CD4-positive, alpha-beta T cell (primary cell): ENCODE measurements at regions not wholly inside any gene's neighbourhood (a gene's known extent, or its start where the extent isn't known, plus 50 kb on each side); places are given as distances from the start of the nearest gene placed in this dataset.

ENCODE experiments used
- ATAC-seq: fragments of 200-7000 bp; cut with Tn5 transposase; one replicate; pipeline ENCODE4 v1.10.0; 2022; ENCODE audit warnings: mild to moderate bottlenecking; ENCODE audit not compliant: poor library complexity
- CTCF ChIA-PET: fragments of 350-600 bp; sonication (Branson Sonifier 250); formaldehyde crosslinking; loops from one replicate; lab custom pipeline; 2021; ENCODE audit warnings: antibody characterized with exemption, inconsistent platforms; lab: Charles Lee
- POLR2A ChIA-PET: fragments of 350-600 bp; sonication (Branson Sonifier 250); formaldehyde crosslinking; loops from one replicate; lab custom pipeline; 2021; ENCODE audit warnings: antibody characterized with exemption, inconsistent platforms; lab: Charles Lee
- DNase-seq, 14 experiments: peaks; one replicate each; pipeline ENCODE4 v3.0.0-alpha.2; 2013 to 2020; ENCODE audit warnings: mixed read lengths in 2 of 14
- H3K27ac ChIP-seq, 2 donors: one replicate each; pipeline versions ENCODE4 v1.5.1 to v1.7.0; 2013; ENCODE audit warnings: low read length in 2 of 2, low read depth in 1 of 2, mild to moderate bottlenecking in 1 of 2
- H3K27me3 ChIP-seq, 2 experiments: 1 replicate in 1 of 2; 2 replicates in 1 of 2; pipeline versions ENCODE4 v1.6.1 to v1.7.0; 2013; ENCODE audit warnings: low read length in 2 of 2, control low read depth in 1 of 2, mild to moderate bottlenecking in 1 of 2, moderate library complexity in 1 of 2; ENCODE audit not compliant: insufficient read depth in 2 of 2, control insufficient read depth in 1 of 2
- H3K36me3 ChIP-seq: one replicate; pipeline ENCODE4 v1.6.1; 2013; ENCODE audit warnings: low read length, control low read depth; ENCODE audit not compliant: insufficient read depth
- H3K4me1 ChIP-seq: one replicate; pipeline ENCODE4 v1.6.1; 2013; ENCODE audit warnings: low read length, control low read depth; ENCODE audit not compliant: insufficient read depth
- H3K4me3 ChIP-seq: one replicate; pipeline ENCODE4 v1.5.1; 2013; ENCODE audit warnings: mild to moderate bottlenecking, low read length, moderate library complexity
- H3K9me3 ChIP-seq, 2 experiments: 1 replicate in 1 of 2; 2 replicates in 1 of 2; pipeline versions ENCODE4 v1.6.1 to v1.7.0; 2013; ENCODE audit warnings: low read length in 2 of 2, mild to moderate bottlenecking in 2 of 2, control low read depth in 1 of 2, moderate library complexity in 1 of 2; ENCODE audit not compliant: control insufficient read depth in 1 of 2, insufficient read depth in 1 of 2
- H3K27ac Mint-ChIP-seq: one replicate; pipeline ENCODE4 v1.8.0; 2020; ENCODE audit warnings: mixed read lengths
- H3K27me3 Mint-ChIP-seq: one replicate; pipeline ENCODE4 v1.8.0; 2021; ENCODE audit warnings: mixed read lengths
- H3K36me3 Mint-ChIP-seq: one replicate; pipeline ENCODE4 v1.8.0; 2021; ENCODE audit warnings: low read depth, mixed read lengths
- H3K4me1 Mint-ChIP-seq: one replicate; pipeline ENCODE4 v1.8.0; 2021; ENCODE audit warnings: low read depth, mixed read lengths
- H3K4me3 Mint-ChIP-seq: one replicate; pipeline ENCODE4 v1.8.0; 2020; ENCODE audit warnings: mild to moderate bottlenecking, mixed read lengths
- H3K9me3 Mint-ChIP-seq: one replicate; pipeline ENCODE4 v1.8.0; 2020; ENCODE audit warnings: mixed read lengths
- CTCF ChIP-seq: fragments of 200-600 bp; IDR thresholded peaks from one replicate; pipeline ENCODE4 v1.8.0; 2022; ENCODE audit warnings: antibody characterized with exemption, mild to moderate bottlenecking
- intact Hi-C, 2 experiments: fragments of 100-400 bp; cut with DNase I in 1 of 2; cut with micrococcal nuclease in 1 of 2; formaldehyde crosslinking; loops; one replicate each; pipeline versions ENCODE4 v1.15.1 to v1.9.0; 2023 to 2025; cut with DNase I, micrococcal nuclease

GRCh38 chr3:67848299-67848698 lies 193.9 kb upstream of the SUCLG2 start:
- no peaks in the 10 kb centered on the region for H3K27me3 ChIP-seq
- no peaks in the 10 kb centered on the region for H3K36me3 ChIP-seq
- CTCF ChIA-PET = no interaction called here
- Mint-ChIP-seq H3K4me1 (no peaks in the 10 kb centered on the region), H3K4me3 (no peak overlapping the region), H3K27ac (no peak overlapping the region), H3K36me3 (no peaks in the 10 kb centered on the region), H3K27me3 (no peaks in the 10 kb centered on the region), H3K9me3 (no peaks in the 10 kb centered on the region)
- ATAC-seq = no peak
- H3K27ac ChIP-seq = no peak overlapping the region
- H3K4me3 ChIP-seq = no peak overlapping the region
- POLR2A ChIA-PET = no interaction called here
- no peaks in the 10 kb centered on the region for H3K4me1 ChIP-seq
- intact Hi-C loops = no loop called here
- TF ChIP-seq CTCF = no peak
- DNase-seq = no peak
- H3K9me3 ChIP-seq = no peaks in the 10 kb centered on the region

- no peaks in the 10 kb centered on the region for H3K9me3 Mint-ChIP-seq
- CTCF ChIA-PET = no interaction called here
Measured at GRCh38 chr3:67846166-67846565, 191.8 kb upstream of the SUCLG2 start.

GRCh38 chr3:67832817-67833216 lies 178.4 kb upstream of the SUCLG2 start:
- H3K9me3 ChIP-seq = peaks cover 8 to 9% of the 10 kb centered on the region in 2 experiments
- ATAC-seq (no peak), DNase-seq (no peak)
- no peak overlapping the region for H3K4me3 ChIP-seq
- H3K4me1 ChIP-seq = no peaks in the 10 kb centered on the region
- no peaks in the 10 kb centered on the region for H3K27me3 ChIP-seq
- CTCF ChIA-PET = no interaction called here
- intact Hi-C loops = no loop called here
- H3K36me3 Mint-ChIP-seq = peaks cover 14% of the 10 kb centered on the region
- no peak overlapping the region for H3K4me3 Mint-ChIP-seq
- no peak overlapping the region for H3K27ac ChIP-seq
- no peaks in the 10 kb centered on the region for H3K36me3 ChIP-seq
- H3K4me1 Mint-ChIP-seq = no peaks in the 10 kb centered on the region
- H3K27ac Mint-ChIP-seq = no peak overlapping the region
- POLR2A ChIA-PET = no interaction called here
- no peaks in the 10 kb centered on the region for H3K27me3 Mint-ChIP-seq
- H3K9me3 Mint-ChIP-seq = peaks cover 13% of the 10 kb centered on the region
- no peak for TF ChIP-seq CTCF

More at GRCh38 chr3:67846166-67846565, 191.8 kb upstream of the SUCLG2 start:
- POLR2A ChIA-PET = no interaction called here
- H3K4me3 Mint-ChIP-seq = no peak overlapping the region
- TF ChIP-seq CTCF = no peak
- Histone ChIP-seq H3K9me3 (no peaks in the 10 kb centered on the region), H3K4me3 (no peak overlapping the region), H3K27ac (no peak overlapping the region), H3K36me3 (no peaks in the 10 kb centered on the region), H3K27me3 (no peaks in the 10 kb centered on the region), H3K4me1 (no peaks in the 10 kb centered on the region)
- H3K27ac Mint-ChIP-seq = no peak overlapping the region
- no peaks in the 10 kb centered on the region for H3K36me3 Mint-ChIP-seq
- intact Hi-C loops = no loop called here
- ATAC-seq (no peak), DNase-seq (no peak)
- H3K27me3 Mint-ChIP-seq = no peaks in the 10 kb centered on the region
- no peaks in the 10 kb centered on the region for H3K4me1 Mint-ChIP-seq
